ENCODE measurements at regions not wholly inside any gene's neighbourhood (a gene's known extent, or its start where the extent isn't known, plus 50 kb on each side); places are given as distances from the start of the nearest gene placed in this dataset.
"Not testable (repeated sequence)": the region's sequence is repeated elsewhere in the genome, so short reads cannot be mapped to it uniquely, and the experiment has no call there.

DNA sequence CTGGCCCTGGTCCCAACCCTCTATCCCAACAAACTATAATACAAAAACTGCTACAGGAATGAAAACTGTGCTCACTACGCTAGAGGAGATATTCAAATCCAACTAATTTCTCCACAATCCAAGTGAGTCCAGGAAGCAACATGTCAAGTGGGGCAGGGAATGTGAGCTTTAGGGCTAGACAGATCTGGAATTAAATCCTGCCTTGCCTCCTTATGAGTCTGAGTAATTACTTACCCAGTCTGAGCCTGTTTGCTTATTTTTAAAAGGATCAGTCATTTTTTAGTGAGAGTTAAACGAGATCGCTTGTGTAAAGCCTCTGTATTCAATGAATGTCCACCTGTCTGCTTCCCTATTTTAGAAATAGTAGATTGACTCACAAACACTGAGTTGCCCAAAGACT, 174.6 kb downstream of the TP53TG3F start:
- not testable (repeated sequence) for TF ChIP-seq POLR2A (IDR thresholded peaks at IDR 0.05)
- TF ChIP-seq, protein P1, sequence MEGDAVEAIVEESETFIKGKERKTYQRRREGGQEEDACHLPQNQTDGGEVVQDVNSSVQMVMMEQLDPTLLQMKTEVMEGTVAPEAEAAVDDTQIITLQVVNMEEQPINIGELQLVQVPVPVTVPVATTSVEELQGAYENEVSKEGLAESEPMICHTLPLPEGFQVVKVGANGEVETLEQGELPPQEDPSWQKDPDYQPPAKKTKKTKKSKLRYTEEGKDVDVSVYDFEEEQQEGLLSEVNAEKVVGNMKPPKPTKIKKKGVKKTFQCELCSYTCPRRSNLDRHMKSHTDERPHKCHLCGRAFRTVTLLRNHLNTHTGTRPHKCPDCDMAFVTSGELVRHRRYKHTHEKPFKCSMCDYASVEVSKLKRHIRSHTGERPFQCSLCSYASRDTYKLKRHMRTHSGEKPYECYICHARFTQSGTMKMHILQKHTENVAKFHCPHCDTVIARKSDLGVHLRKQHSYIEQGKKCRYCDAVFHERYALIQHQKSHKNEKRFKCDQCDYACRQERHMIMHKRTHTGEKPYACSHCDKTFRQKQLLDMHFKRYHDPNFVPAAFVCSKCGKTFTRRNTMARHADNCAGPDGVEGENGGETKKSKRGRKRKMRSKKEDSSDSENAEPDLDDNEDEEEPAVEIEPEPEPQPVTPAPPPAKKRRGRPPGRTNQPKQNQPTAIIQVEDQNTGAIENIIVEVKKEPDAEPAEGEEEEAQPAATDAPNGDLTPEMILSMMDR (IDR thresholded peaks at IDR 0.05), result not testable (repeated sequence)

Measured in heart left ventricle (tissue), 13 donors.